ENCODE measurements at regions not wholly inside any gene's neighbourhood (a gene's known extent, or its start where the extent isn't known, plus 50 kb on each side); places are given as distances from the start of the nearest gene placed in this dataset.

DNA sequence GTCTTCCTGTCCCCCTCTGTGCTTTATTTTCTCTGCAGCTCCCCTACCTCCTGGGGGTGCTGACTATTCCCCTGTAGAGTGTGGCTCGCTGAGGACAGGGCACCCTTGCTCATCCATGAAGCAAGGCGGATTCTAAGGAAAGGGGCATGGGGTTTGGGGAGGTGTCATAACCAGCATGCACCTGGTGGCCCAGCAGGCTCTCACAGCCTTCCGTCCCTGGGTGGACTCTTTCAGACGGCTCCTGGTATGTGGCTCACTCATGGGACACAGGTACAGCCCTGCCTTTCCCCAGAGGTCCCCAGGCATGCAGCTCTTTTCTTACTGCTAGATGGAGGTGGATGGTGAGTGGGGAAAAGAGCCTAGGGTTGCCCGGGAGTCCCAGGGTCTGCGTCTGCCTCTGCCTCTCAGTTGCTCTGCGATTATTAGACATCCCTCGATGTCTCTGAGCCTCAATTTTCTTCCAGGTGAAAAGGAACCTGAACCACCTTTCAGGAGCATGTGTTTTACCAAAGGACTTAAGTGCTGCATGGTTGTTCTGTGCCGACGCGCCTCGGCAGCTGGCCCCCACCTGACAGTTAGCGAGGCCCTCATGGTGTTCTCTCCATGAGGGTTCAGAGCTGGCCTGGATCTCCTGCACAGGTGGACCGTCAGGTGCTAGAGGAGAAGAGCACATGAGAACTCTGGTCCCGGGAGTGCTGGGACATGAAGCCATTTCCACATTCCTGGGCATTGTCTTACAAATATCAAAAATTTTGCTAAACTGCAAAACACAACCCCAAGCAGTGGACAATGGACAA, 172.5 kb upstream of the SHH start:
- no peak for DNase-seq

DNA sequence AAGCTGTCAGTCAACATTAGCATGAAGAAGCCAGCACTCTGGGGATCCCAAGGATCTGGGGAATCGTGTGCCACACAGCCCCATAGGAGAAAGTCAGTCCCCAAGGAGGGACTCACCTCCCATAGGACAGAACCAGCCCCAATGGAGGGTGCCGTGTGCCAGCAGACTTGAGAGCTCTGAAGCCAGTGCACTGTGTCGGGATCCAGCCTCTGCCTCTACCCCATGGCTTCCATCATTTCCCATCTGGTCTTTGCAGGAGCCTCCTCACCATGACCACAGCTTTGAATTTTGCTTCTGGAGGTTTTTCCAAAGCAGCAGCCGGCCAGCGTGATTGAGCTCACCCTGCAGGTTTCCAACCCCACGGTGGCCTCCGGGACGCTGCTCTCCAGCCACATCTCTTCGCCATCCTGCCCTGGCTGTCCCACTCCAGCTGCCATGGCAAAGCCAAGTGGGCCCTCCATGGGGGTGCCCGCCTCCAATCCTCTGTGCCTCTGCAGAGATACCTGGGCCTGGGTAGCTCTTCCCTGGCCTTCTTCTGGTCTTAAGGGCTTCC, 171.8 kb upstream of the SHH start:
- no peak for DNase-seq

DNA sequence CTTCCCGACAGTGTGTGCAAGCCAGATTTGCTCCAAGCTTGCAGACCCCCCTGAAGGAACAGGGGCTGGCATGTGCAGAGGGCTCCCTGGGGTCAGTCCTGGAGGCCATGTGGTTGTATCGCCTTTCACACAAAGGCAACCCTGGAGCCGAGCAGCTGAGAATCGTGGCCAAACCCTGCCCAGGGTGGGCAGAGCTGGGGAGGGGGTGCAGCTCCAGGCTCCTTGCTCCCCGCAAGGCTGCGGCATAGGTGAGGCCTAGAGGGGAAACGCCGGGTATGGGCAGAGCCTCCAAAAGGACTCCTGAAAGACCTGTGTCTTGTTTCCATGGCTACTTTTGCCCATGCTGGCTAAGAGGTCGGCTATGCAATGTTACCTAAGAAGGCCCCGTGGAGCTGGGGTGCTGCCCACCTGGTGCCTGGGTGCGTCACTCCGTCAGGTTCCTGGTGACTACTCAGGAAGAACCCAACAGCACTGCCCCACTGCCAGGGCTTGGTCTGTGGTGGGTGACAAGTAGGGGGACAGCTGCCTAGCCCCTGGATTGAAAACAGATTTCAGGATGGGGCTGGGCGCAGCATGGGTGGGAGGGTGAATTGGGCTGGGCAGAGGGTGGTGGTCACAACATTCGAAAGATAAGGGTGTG, 171.0 kb upstream of the SHH start:
- no peak for DNase-seq

DNA sequence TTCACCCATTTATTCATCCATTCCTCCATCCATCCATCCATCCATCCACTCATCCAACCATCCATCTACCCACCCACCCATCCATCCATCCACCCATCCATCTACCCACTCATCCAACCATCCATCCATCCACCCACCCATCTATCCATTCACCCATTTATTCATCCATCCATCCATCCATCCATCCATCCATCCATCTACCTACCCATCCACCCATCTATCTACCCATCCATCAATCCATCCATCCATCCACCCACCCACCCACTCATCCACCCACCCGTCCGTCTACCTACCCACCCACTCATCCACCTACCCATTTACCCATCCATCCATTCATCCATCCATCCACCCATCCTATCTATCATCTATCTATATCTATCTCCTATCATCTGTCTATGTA, 169.4 kb upstream of the SHH start:
- DNase-seq: no peak

DNA sequence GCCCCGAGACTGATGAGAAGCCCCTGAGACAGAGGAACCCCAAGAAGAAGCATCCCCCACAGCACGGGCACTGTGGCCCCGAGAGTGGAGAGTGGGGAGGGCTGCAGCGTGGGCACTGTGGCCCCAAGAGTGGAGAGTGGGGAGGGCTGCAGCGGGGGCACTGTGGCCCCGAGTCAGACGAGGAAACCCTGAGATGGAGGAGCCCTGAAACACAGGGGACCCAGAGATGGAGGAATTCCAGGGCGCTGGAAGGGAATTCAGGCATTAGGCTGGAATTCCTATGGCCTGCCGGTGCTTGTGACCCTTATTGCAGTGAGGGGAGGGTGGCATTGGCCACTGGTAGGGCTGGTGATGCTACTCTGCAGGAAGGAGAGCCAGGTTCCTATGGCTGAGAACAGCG, 168.6 kb upstream of the SHH start:
- DNase-seq: no peak

DNA sequence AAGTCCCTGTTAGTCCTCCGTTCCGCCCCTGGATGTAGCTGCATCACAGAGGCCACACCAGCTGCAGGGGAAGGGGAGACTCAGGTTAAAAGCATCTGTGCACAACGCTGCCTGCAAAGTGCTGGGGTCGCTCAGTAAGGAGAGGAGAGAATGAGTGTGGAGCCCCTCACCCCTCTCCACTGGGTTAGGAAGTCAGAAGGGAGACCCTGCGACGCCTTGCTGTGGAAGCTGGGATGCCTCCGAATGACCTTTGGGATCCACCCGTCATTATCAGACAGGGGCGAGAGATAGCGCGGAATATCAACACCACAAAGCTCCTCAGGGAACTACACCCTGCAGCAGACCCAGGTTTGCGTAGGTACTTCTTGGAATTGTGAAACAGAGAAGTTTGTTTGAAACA, 167.7 kb upstream of the SHH start:
- no peak for DNase-seq

DNA sequence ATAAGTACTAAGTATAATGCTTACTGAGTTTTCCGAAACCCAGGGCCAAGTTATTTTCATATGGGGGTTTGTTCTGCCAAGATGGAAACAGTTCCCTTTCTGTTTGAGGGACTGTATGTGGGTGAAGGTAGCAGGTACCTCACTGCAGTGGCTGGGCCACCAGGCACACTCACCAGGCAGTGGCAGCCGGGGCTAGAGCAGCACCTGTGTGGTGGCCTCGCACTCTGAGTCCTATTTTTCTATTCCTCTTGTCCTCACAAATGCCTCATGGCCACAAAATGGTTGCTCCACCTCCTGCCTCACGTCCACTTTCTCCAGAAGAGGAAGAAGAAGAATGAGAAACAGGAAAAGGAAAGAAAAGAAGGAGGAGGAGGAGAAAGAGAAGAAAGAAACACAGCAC, 167.3 kb upstream of the SHH start:
- DNase-seq: no peak

DNA sequence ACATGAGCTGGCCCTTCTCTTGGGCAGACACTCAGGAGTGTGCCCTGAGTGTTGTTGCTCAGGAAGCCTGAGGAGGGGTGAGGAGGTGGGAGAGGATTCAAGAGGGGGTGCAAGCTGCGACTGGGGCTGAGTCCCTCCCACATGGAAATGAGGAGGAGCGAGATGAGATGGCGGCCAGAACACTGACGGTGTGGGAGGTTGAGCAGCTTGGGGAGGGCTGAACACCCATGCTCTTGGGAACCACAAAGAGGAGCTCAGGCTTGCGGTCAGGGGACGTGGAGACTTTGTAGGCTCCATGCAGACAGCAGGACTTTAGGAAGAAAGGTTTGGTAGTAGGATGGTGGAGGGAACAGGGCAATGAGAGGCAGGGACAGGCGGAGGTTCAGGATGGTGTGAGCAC, 163.2 kb upstream of the SHH start:
- DNase-seq: no peak

DNA sequence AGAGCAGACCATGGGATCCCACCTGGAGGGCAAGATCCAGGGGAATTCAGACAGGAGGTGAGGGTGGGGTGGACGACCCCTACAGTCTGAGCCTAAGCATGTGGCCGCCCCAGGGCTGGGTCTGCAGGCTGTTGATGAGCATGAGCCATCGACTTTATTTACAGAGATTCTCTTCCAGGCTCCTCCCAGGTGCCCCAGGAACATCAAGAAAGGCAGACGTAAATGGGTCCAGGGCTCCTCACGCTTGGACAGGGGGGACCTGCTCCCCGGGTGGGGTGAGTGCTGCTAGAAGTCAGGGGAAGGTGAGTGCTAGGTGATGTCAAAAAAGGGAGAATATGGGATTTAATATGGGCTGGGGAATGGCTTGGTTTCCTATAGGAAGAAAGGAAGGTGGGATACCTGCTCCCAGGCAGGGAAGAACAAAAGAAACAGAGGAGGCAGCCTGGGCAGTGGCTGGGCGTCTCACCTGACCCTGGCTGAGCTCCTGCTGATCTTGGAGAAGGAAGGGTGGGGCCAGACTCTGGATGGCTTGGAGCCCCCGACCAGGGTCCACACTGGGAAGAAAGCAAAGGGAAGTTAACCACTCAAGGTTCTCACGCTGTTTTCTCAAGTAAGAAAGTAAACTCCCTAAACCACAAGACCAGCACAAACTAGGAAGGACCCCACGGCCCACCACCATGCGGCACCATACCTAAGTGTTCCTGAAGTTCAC, 162.1 kb upstream of the SHH start:
- no peak for DNase-seq

DNA sequence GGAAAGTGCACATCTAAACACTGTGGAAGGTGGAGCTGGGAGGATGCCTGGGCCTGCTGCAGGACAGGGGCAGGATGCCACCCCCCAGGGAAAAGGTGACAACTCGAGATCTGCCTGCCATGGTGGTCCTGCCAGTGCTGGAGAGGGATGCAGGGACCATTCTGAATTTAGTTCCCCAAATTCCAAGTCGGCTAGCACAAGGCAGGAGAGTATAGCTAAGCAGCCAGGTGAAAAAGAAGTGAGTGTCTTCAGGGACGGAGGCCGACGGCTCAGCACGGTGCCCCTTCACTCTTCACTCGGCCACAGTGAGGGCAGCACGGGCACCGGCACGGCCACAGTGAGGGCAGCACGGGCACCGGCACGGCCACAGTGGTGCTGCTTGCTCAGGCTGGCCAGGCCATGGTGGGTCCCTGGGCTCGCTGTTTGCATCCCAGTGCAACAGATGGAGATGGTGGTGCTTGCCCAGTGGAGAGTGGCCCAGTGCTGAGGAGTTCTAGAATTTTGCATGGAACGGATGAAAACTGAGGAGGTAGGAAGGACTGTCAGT, 161.3 kb upstream of the SHH start:
- no peak for DNase-seq

DNA sequence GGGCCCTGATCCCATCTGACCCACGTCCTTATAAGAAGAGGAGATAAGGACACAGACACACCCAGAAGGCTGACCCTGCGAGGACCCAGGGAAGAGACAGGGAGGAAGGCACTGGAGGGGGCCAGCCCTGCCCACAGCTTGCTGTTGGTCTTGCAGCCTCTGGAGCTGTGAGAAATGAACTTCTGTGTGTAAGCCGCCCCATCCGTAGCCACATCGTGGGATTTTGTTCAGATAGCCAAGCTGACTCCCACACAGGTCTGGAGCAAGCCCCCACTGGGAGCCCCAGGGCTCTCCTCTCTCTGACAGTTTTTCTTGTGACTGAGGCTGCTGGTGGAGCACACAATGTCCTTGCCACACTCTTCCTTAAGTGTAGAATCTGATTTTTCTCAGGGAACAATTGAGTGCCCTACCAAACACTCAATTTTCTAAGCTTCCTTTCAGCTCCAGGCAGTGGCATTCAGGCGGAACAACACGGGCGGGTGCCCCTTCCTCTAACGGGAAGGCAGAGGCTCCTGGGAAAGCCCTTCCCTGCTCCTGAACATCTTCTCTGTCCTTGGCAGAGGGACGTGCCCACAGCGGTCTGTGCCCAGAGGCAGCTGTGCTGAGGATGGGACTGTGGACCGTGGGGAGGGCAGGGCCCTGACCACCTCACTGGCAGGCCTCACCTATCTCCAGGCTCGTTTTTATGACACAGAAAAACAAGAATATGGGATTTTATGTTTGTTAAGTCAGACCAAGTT, 160.6 kb upstream of the SHH start:
- no peak for DNase-seq

DNA sequence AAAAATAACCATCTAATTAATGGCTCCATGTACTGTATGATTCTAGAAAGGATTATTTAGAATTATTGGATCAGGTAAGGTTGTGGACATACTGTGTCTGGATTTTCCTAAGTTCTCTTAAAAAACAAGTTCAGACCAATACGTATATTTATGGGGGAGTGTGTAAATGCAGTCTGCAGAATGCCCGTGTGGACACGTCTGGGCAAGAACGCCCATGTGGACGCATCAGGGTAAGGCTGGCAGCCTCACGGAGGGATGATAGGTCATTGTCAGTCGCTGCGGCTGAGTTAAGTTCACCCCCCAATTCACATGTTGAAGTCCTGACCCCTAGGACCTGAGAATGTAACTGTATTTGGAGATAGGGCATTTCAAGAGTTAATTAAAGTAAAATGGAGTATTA, 160.0 kb upstream of the SHH start:
- DNase-seq: no peak

DNA sequence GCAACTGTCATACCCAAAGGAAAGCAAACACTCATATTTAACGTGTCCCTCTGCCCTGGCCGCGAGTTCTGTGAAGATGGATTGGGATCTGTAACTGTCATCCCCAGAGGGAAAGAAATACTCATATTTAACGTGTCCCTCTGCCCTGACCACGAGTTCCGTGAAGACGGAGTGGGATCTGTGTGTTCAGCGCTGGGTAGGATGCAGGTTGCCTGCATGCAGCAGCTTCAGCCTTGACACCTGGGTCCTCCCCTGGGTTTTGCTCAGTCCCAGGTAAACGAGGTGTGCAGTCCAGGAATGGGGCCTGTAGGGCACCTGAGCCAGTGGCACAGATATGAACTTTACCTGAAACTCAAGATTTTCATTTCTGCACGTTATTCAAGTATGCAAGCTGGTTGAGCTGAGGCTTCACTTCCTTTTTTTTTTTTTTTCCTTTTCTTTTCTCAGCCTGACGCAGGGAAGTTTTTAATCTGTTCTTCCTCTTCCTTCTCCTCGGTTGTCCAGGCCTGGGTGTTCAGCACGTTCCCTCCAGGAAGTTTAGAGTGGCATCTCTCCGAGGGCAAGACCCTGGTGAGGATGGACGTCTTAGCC, 159.0 kb upstream of the SHH start:
- no peak for DNase-seq

DNA sequence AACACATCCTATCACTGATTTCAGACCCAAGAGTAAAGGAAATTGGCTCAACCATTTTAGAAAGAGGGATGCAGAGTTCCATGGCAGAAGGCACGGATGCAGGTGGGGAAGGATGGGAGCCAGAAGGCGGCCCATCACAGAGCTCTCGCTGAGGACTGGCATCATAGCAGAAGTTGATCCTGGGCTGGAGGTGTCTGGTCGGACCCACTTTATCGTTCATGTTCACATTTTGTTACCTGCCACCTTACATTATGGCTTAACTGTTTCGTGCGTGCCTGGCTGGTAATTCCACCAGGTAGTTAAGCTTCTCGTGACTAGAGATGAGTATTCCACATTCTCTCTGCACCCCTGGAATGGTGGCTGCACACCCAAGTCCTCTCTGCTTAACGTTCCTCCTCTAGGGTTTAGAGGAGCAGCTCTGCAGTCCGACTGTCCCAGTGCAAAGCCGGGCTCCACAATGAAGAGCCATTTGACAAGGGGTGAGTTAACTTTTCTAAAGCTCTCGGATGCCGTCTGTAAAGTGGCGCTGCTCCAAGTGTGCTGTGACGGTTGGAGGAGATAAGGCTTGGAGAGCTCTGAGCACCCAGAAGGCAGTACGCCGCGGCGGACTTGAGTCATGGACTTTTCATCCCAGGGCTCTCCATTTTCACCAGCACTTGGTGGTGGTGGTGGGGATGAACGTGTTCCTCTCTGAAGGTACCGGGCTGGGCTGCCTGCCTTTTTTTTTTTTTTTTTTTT, 157.1 kb upstream of the SHH start:
- no peak for DNase-seq

DNA sequence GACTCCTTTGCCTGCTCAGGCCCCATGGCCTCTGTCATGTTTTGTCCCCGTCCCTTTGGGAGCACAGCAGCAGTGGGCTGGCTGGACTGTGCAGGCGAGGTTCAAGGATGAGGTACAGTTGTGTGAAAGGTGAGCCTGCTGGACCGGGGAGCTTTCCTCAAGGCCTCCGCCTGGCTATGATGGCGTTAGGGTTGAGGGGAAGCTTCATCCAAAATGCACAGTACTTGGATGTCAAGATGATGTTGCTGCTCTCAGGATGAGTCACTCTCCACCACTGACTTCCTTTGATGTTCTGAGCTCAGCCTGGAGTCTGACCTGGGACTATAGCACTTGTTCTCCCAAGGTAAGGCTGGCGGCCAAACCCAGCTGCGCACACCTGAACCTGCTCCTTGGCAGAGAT, 152.7 kb upstream of the SHH start:
- no peak for DNase-seq

DNA sequence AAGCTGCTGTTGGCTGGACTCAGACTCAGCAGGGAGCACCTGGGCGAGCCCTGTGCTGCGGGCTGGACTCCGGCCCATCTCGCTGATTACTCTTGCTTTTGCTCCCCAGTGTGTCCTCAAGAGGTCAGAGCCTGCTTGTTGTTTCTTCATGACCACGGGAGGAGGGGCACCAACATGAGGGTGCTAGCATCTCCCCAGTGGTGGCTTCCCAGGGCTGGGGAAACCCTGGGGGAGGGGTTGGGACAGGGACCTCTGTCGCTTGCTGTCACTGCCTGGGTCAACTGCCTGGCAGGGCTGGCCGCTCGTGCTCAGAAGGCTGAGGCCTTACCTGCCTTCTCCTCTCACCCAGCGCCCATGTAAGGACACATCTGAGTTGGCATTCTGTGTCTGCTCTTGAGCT, 152.3 kb upstream of the SHH start:
- no peak for DNase-seq

DNA sequence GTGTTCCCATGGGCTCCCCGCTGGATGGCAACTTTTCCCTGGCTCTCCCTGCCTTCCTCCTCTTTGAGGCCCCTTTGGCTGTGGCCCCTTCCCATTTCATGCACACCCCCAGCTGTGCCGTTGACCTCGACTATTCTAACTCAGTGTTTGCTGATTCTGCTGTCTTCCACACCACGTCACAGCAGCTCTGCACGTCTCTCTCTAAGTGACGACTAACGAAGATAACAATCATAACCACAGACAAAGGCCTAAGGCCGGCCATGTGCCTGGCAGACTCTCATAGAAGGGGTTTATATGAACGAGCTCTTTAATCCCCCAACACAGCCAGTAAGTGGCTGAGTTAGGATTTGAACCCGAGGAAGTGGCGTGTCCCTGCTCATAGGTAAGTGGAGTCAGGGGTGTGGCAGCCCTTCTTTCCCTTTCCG, 151.5 kb upstream of the SHH start:
- no peak for DNase-seq

DNA sequence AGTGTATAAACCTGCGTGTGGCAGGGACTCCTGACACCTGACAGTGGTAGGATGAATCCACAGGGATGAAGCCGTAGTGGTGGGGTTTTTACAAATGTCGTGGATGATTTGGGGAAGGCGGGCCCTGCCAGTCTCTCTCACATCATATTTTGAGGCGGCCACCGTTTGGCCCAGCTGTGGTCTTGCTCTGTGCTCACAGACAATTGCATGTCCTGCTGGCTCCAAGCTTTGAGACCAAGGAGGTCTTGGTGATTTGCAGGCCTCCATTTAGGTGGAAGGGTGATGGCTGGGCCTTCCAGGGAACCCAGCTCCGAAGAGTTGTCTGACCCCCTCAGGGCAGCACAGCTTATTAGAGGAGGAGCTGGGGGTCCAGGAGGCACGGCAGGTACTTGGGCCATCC, 151.1 kb upstream of the SHH start:
- no peak for DNase-seq

DNA sequence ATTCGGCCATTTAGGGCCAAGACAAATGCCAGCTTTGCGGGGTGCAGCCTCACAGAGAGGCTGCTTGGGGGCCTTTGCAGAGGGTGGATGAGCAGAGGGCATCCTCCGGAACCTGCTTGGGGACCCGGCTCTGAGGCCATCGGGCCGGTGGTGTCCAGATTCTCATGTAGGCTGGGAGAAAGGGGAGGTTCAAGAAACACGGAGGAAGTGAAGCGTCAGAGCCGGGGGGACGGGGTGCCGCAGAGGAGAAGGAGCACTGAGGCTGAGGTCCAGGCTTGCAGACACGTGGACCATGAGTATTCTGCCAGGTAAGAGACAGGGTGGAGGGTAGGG, 150.7 kb upstream of the SHH start:
- DNase-seq: no peak

DNA sequence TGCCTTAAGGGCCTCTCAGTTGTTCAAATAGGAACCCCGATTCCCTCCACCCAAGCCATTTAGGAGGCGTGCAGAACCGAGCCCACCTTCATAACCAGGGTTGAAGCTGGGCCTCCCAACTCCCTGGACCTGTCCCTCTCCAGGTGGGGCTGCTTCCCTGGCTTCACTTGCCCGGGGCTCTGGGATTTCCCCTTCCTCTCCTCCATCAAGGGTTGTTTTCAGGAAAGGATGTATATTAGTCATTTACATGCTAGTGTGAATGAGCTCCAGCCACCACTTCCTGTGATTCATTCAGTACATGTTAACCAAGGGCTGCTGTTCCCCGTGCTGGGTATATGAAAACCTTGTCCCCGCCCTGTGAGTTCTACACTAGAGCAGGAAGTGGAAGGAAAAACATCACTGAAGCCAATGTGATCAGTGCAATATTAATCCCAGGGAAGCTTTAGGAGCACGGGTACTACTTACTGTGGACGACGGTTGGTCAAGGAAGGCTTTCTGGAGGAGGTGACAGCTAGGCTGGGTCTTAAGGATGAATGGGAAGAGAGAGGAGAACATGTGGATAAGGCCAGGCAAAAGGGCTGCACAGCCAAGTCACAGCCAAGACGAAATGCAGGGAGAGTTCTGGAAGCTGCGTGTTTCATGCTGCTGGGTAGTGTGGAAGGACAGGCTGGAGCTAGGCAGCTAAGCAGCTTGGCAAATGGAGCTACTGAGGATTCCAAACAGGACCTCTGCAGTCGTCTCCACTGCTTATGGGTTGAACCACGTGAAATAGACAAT, 150.1 kb upstream of the SHH start:
- peak; percentile 8 for DNase-seq
